T-cell (primary cell): ENCODE measurements at regions not wholly inside any gene's neighbourhood (a gene's known extent, or its start where the extent isn't known, plus 50 kb on each side); places are given as distances from the start of the nearest gene placed in this dataset.

Source experiments
- ATAC-seq, 4 experiments: fragments of 200-7000 bp in 3 of 4; fragments of 150-1000 bp in 1 of 4; cut with Tn5 transposase; replicated peaks in 1 of 4; 1 replicate in 3 of 4; 2 replicates in 1 of 4; pipeline ENCODE4 v1.10.0; 2021; ENCODE audit warnings: moderate library complexity in 3 of 4, mild to moderate bottlenecking in 2 of 4, moderate number of reproducible peaks in 1 of 4
- CTCF ChIA-PET, 2 donors: fragments of 300-600 bp; sonication (Branson Sonifier 250); formaldehyde crosslinking; loops; one replicate each; lab custom pipeline; 2022; ENCODE audit warnings: antibody characterized with exemption in 2 of 2; lab: Charles Lee
- POLR2A ChIA-PET, 2 donors: fragments of 300-600 bp; sonication (Branson Sonifier 250); formaldehyde crosslinking; loops; one replicate each; lab custom pipeline; 2022; ENCODE audit warnings: antibody characterized with exemption in 2 of 2; lab: Charles Lee
- DNase-seq, 35 experiments: peaks; one replicate each; pipeline versions ENCODE4 v3.0.0 to v3.0.0-alpha.2; 2013 to 2023
- H3K27ac ChIP-seq: one replicate; pipeline ENCODE4 v1.5.1; 2013; ENCODE audit warnings: low read length
- H3K27me3 ChIP-seq, 2 experiments: replicated peaks in 1 of 2; 1 replicate in 1 of 2; 2 replicates in 1 of 2; pipeline versions ENCODE4 v1.6.1 to v1.7.0; 2013; ENCODE audit warnings: low read length in 1 of 2, mixed read lengths in 1 of 2; ENCODE audit not compliant: control insufficient read depth in 2 of 2, insufficient read depth in 2 of 2; ENCODE audit errors: extremely low read depth in 1 of 2
- H3K36me3 ChIP-seq, 2 donors: 1 replicate in 1 of 2; 2 replicates in 1 of 2; pipeline versions ENCODE4 v1.6.1 to v1.7.0; 2013; ENCODE audit warnings: low read length in 1 of 2; ENCODE audit not compliant: control insufficient read depth in 2 of 2, insufficient read depth in 1 of 2; ENCODE audit errors: extremely low read depth in 1 of 2
- H3K4me1 ChIP-seq, 2 experiments: 1 replicate in 1 of 2; 2 replicates in 1 of 2; pipeline versions ENCODE4 v1.6.1 to v1.7.0; 2013; ENCODE audit warnings: low read length in 2 of 2, mixed read lengths in 1 of 2; ENCODE audit not compliant: insufficient read depth in 2 of 2, control insufficient read depth in 1 of 2; ENCODE audit errors: extremely low read depth in 1 of 2
- H3K4me3 ChIP-seq, 2 donors: 1 replicate in 1 of 2; 2 replicates in 1 of 2; pipeline versions ENCODE4 v1.5.1 to v1.7.0; 2013; ENCODE audit warnings: mild to moderate bottlenecking in 2 of 2, low read length in 1 of 2, moderate library complexity in 1 of 2; ENCODE audit not compliant: control insufficient read depth in 1 of 2; ENCODE audit errors: extremely low read depth in 1 of 2
- H3K9me3 ChIP-seq: 2 replicates; pipeline ENCODE4 v1.7.0; 2013
- H3K27ac Mint-ChIP-seq, 2 donors: one replicate each; pipeline ENCODE4 v1.8.0; 2020 to 2021; ENCODE audit warnings: mild to moderate bottlenecking in 2 of 2, mixed read lengths in 2 of 2
- H3K27me3 Mint-ChIP-seq, 2 donors: one replicate each; pipeline ENCODE4 v1.8.0; 2021 to 2022; ENCODE audit warnings: mixed read lengths in 2 of 2
- H3K36me3 Mint-ChIP-seq: one replicate; pipeline ENCODE4 v1.8.0; 2021; ENCODE audit warnings: mixed read lengths
- H3K4me1 Mint-ChIP-seq, 3 donors: one replicate each; pipeline ENCODE4 v1.8.0; 2020 to 2022; ENCODE audit warnings: mixed read lengths in 3 of 3, mild to moderate bottlenecking in 1 of 3
- H3K4me3 Mint-ChIP-seq, 3 donors: one replicate each; pipeline ENCODE4 v1.8.0; 2020 to 2022; ENCODE audit warnings: mild to moderate bottlenecking in 3 of 3, mixed read lengths in 3 of 3, moderate library complexity in 3 of 3
- H3K9me3 Mint-ChIP-seq, 3 donors: one replicate each; pipeline ENCODE4 v1.8.0; 2020 to 2022; ENCODE audit warnings: mixed read lengths in 3 of 3
- WGBS: methylation state at CpG from one replicate; pipeline ENCODE4 v1.1.5; 2013; ENCODE audit warnings: missing lambda C conversion rate; ENCODE audit not compliant: insufficient coverage; 5-methylcytosine and 5-hydroxymethylcytosine counted together

GRCh38 chr3:117405359-117405758 is 695.8 kb downstream of the TUSC7 start:
- ATAC-seq, result no peak
- no peaks in the 10 kb centered on the region for H3K27me3 ChIP-seq
- 63% methylated on average over 1 of the region's 1 CpG for WGBS
- no peaks in the 10 kb centered on the region for H3K4me1 ChIP-seq
- no peak overlapping the region for H3K27ac Mint-ChIP-seq
- no peak overlapping the region for H3K4me3 ChIP-seq
- ChIA-PET POLR2A (no interaction called here), CTCF (no interaction called here)
- no peaks in the 10 kb centered on the region for H3K36me3 Mint-ChIP-seq
- no peaks in the 10 kb centered on the region for H3K4me1 Mint-ChIP-seq
- no peaks in the 10 kb centered on the region for H3K36me3 ChIP-seq
- H3K4me3 Mint-ChIP-seq, result no peak overlapping the region
- no peak overlapping the region for H3K27ac ChIP-seq
- no peak for DNase-seq
- no peaks in the 10 kb centered on the region for H3K9me3 ChIP-seq
- H3K9me3 Mint-ChIP-seq, result peaks cover 3 to 13% (median 3%) of the 10 kb centered on the region in 3 donors
- H3K27me3 Mint-ChIP-seq, result no peaks in the 10 kb centered on the region

DNA sequence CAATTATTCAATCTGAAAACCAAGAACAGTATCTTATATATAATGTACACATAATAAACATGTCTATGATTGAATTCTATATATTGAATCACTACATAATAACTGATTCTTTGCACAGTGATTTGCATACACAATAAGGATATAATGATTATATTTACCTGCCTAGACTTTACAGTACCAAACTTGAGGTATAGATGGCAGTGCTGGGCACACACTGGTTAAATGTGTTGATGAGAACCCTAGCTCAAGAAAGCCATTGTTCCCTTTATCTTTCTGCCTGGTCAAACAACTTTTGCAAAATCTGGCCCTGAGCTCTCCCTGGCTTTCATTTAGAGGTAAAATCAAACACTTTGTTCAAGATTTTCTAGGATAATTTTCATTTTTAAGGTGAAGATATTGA is 697.7 kb downstream of the TUSC7 start:
- Histone ChIP-seq H3K9me3 (no peaks in the 10 kb centered on the region), H3K27ac (no peak overlapping the region), H3K4me1 (no peaks in the 10 kb centered on the region), H3K27me3 (no peaks in the 10 kb centered on the region), H3K4me3 (no peak overlapping the region), H3K36me3 (no peaks in the 10 kb centered on the region)
- no peak overlapping the region for H3K27ac Mint-ChIP-seq
- H3K36me3 Mint-ChIP-seq, result no peaks in the 10 kb centered on the region
- no peak for ATAC-seq
- no peaks in the 10 kb centered on the region for H3K4me1 Mint-ChIP-seq
- CTCF ChIA-PET, result no interaction called here
- H3K27me3 Mint-ChIP-seq, result no peaks in the 10 kb centered on the region
- DNase-seq, result no peak
- POLR2A ChIA-PET, result no interaction called here
- no peak overlapping the region for H3K4me3 Mint-ChIP-seq
- H3K9me3 Mint-ChIP-seq, result peaks cover 3 to 8% (median 3%) of the 10 kb centered on the region in 3 donors

DNA sequence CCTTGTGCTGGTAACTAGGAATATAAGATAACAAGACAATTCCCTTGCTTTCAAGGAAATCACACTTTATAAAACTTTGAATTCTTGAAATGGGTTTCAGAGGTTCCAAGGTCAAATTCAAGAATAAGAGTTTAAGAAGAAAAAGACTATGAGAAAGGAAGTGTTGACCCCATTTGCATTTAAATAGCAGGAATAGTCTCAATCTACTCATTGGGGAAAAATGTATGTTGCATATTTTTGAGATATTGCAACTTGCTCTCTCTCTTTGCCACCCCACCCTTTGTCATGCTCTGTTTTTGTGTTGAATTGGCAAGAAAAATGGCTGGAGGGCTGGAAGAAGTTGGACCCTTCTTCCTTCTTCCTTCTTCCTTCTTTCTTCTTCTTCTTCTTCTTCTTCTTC is 699.2 kb downstream of the TUSC7 start:
- Mint-ChIP-seq H3K4me1 (no peaks in the 10 kb centered on the region), H3K27ac (no peak overlapping the region), H3K27me3 (no peaks in the 10 kb centered on the region), H3K4me3 (no peak overlapping the region), H3K9me3 (peaks cover 3 to 8% (median 6%) of the 10 kb centered on the region in 3 donors), H3K36me3 (no peaks in the 10 kb centered on the region)
- Histone ChIP-seq H3K4me1 (no peaks in the 10 kb centered on the region), H3K27ac (no peak overlapping the region), H3K9me3 (no peaks in the 10 kb centered on the region), H3K4me3 (no peak overlapping the region), H3K27me3 (no peaks in the 10 kb centered on the region), H3K36me3 (no peaks in the 10 kb centered on the region)
- no peak for DNase-seq
- ChIA-PET CTCF (interaction anchor here in 1 of 2 donors (0.5 kb wide), 1 partner anchor 1325 kb away, joined by 3 read pairs; no protein-coding TSS in a partner anchor), POLR2A (interaction anchor here in 1 of 2 donors (0.7 kb wide), 1 partner anchor 726 kb away, joined by 5 read pairs; no protein-coding TSS in a partner anchor)
- ATAC-seq, result no peak

DNA sequence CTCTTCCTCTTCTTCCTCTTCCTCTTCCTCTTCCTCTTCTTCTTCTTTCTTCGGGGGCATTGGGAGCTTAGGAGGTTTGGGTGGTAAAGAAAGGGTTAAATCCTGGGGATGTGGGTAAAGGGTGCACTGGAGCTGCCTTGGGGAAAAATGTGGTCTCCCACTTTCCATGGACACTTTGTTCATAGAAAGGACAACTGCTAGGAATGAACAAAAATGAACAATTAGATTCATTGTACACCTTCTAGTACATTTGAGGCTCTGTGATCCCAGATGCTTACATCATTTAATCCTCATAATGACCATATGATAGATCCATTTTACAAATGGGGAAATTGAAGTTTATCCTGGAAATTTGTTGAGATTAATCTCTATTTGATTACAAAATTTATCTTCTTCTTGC is 699.7 kb downstream of the TUSC7 start:
- Histone ChIP-seq H3K27me3 (no peaks in the 10 kb centered on the region), H3K27ac (no peak overlapping the region), H3K9me3 (no peaks in the 10 kb centered on the region), H3K36me3 (no peaks in the 10 kb centered on the region), H3K4me3 (no peak overlapping the region), H3K4me1 (no peaks in the 10 kb centered on the region)
- Mint-ChIP-seq H3K4me3 (no peak overlapping the region), H3K27ac (no peak overlapping the region), H3K27me3 (no peaks in the 10 kb centered on the region), H3K4me1 (no peaks in the 10 kb centered on the region), H3K9me3 (peaks cover 4 to 8% (median 6%) of the 10 kb centered on the region in 3 donors), H3K36me3 (no peaks in the 10 kb centered on the region)
- no CpG with 5 or more reads among the region's 1 CpG for WGBS
- ATAC-seq (no peak), DNase-seq (no peak)
- ChIA-PET POLR2A (interaction anchor here in 1 of 2 donors (0.7 kb wide), 1 partner anchor 726 kb away, joined by 5 read pairs; no protein-coding TSS in a partner anchor), CTCF (no interaction called here)

DNA sequence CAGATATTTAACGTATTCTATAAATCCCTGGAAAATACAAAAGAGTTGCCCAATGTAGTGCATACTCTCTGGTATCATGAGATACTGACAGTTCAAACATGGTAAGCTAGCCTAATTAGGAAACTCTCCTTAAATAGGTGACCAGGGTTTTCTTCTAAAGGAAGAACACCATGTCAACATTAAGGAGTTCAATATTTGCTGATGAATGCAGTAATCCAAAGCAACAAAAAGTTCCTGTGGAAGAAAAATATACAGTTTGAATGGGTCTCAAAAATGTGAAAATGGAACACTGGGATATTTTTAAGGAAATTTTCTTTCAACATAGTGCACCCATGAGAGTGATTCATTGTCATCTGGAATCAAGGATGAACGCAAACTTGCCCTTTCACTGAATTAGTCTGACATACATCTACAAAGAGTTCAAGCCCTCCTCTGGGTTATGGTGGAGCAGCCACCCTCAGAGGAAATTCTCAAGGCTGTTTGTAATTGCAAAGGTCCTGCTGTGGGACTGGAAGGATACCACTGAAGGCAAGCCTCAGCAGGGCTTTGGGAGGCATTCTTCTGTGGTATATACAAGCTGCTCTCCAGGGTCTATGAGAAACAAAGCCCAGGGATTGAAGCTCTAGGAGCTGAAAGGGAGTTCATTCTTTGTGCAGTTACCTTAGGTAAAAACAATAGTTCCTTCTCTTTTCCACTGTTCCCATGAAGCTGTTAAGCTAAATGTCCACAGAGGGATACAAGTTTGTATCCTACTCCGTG is 700.3 kb downstream of the TUSC7 start:
- ChIA-PET POLR2A (interaction anchor here in 1 of 2 donors (0.7 kb wide), 1 partner anchor 725 kb away, joined by 5 read pairs; no protein-coding TSS in a partner anchor), CTCF (no interaction called here)
- no peak overlapping the region for H3K27ac ChIP-seq
- no CpG with 5 or more reads among the region's 3 CpGs for WGBS
- H3K4me1 ChIP-seq, result no peaks in the 10 kb centered on the region
- ATAC-seq (no peak), DNase-seq (no peak)
- no peak overlapping the region for H3K27ac Mint-ChIP-seq
- H3K36me3 Mint-ChIP-seq, result no peaks in the 10 kb centered on the region
- no peaks in the 10 kb centered on the region for H3K27me3 ChIP-seq
- no peaks in the 10 kb centered on the region for H3K9me3 ChIP-seq
- H3K4me1 Mint-ChIP-seq, result no peaks in the 10 kb centered on the region
- no peaks in the 10 kb centered on the region for H3K27me3 Mint-ChIP-seq
- no peaks in the 10 kb centered on the region for H3K36me3 ChIP-seq
- peaks cover 6 to 10% (median 9%) of the 10 kb centered on the region in 3 donors for H3K9me3 Mint-ChIP-seq
- no peak overlapping the region for H3K4me3 Mint-ChIP-seq
- no peak overlapping the region for H3K4me3 ChIP-seq

DNA sequence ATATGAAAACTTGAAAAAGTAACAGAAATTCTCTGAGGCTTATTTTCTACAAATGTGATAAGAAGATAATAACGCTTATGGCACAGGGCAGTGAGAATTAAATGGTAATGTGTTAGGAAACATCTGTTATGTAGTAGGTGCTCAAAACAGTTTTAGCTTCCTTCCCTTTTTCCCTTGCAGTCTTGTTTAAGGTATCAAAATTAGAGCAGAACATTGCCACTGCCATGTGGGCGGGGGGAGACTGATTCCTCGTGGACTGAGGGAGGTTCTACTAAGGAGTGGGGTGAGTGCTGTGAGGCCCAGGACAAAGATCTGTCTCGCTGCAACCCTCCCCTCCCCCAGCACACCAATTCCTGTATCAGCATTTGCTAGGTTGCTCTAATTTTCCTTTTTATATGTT is 702.4 kb downstream of the TUSC7 start:
- no peaks in the 10 kb centered on the region for H3K27me3 ChIP-seq
- no peaks in the 10 kb centered on the region for H3K27me3 Mint-ChIP-seq
- no peaks in the 10 kb centered on the region for H3K36me3 Mint-ChIP-seq
- no peak overlapping the region for H3K4me3 Mint-ChIP-seq
- POLR2A ChIA-PET, result no interaction called here
- H3K9me3 ChIP-seq, result no peaks in the 10 kb centered on the region
- no peak for ATAC-seq
- H3K36me3 ChIP-seq, result no peaks in the 10 kb centered on the region
- no peak overlapping the region for H3K27ac Mint-ChIP-seq
- H3K4me1 ChIP-seq, result no peaks in the 10 kb centered on the region
- no peaks in the 10 kb centered on the region for H3K4me1 Mint-ChIP-seq
- no peak for DNase-seq
- no peak overlapping the region for H3K27ac ChIP-seq
- CTCF ChIA-PET, result no interaction called here
- H3K4me3 ChIP-seq, result no peak overlapping the region
- H3K9me3 Mint-ChIP-seq, result peaks cover 0 to 10% (median 9%) of the 10 kb centered on the region in 3 donors
- WGBS, result 20% methylated on average over 1 of the region's 4 CpGs
